SK-N-SH (cell line): ENCODE measurements at regions not wholly inside any gene's neighbourhood (a gene's known extent, or its start where the extent isn't known, plus 50 kb on each side); places are given as distances from the start of the nearest gene placed in this dataset.

Source experiments
- MXI1 ChIP-seq: IDR thresholded peaks from 2 replicates; pipeline ENCODE4 v1.6.1; 2012; ENCODE audit warnings: mild to moderate bottlenecking, low read depth, low read length, improper control_type of control experiment
- SIN3A ChIP-seq: IDR thresholded peaks from 2 replicates; pipeline ENCODE4 v1.6.1; 2012; ENCODE audit warnings: low read depth, mild to moderate bottlenecking, low read length, moderate library complexity, borderline replicate concordance
- TF ChIP-seq, protein P1 (sequence below): fragments of 200-600 bp; sonication (generic); IDR thresholded peaks from 2 replicates; pipeline ENCODE4 v1.6.1; 2017; ENCODE audit warnings: antibody characterized with exemption, mild to moderate bottlenecking, moderate library complexity
- TF ChIP-seq, protein P2 (sequence below): fragments of 150-350 bp; IDR thresholded peaks from 2 replicates; pipeline ENCODE4 v1.6.1; 2017; ENCODE audit warnings: antibody characterized with exemption, low read length, low read depth, borderline replicate concordance
- TF ChIP-seq, protein P3 (sequence below): IDR thresholded peaks from 2 replicates; pipeline ENCODE4 v1.6.1; 2012; ENCODE audit warnings: mild to moderate bottlenecking, low read depth, low read length, moderate library complexity

DNA sequence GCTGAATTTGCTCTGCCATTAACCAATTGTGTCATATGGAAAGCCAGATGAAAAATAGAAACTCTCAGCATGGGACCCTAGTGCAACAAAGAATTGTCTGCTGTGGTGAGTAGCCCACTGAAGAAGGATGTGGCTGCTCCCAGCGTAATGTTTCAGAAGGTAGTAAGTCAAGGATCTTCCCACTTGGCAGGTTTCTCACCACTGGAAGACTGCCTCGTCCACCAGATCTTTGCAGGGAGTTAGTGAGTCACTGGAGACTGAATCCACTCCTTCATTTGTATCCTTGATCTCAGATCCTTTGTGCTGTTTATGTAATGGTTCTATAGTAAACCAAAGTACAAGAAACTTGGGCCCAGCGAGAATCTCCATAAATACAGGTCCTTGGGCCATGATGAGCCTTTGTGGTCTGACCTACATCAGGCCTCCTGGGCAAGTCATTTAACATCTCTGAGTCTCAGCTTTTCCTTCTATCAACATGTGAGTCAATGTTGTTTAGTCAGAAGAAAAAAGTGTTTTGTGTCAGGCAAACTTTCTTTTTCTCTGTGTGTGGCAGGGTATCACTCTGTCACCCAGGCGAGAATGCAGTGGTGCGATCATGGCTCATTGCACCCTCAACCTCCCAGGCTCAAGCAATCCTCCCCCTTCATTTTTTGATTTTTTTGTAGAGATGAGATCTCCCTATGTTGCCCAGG lies 78.0 kb upstream of the CCDC160 start:
- TF ChIP-seq, protein P1, sequence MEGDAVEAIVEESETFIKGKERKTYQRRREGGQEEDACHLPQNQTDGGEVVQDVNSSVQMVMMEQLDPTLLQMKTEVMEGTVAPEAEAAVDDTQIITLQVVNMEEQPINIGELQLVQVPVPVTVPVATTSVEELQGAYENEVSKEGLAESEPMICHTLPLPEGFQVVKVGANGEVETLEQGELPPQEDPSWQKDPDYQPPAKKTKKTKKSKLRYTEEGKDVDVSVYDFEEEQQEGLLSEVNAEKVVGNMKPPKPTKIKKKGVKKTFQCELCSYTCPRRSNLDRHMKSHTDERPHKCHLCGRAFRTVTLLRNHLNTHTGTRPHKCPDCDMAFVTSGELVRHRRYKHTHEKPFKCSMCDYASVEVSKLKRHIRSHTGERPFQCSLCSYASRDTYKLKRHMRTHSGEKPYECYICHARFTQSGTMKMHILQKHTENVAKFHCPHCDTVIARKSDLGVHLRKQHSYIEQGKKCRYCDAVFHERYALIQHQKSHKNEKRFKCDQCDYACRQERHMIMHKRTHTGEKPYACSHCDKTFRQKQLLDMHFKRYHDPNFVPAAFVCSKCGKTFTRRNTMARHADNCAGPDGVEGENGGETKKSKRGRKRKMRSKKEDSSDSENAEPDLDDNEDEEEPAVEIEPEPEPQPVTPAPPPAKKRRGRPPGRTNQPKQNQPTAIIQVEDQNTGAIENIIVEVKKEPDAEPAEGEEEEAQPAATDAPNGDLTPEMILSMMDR = no peak
- no peak for TF ChIP-seq MXI1
- TF ChIP-seq, protein P2, sequence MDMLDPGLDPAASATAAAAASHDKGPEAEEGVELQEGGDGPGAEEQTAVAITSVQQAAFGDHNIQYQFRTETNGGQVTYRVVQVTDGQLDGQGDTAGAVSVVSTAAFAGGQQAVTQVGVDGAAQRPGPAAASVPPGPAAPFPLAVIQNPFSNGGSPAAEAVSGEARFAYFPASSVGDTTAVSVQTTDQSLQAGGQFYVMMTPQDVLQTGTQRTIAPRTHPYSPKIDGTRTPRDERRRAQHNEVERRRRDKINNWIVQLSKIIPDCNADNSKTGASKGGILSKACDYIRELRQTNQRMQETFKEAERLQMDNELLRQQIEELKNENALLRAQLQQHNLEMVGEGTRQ = no peak
- TF ChIP-seq, protein P3, sequence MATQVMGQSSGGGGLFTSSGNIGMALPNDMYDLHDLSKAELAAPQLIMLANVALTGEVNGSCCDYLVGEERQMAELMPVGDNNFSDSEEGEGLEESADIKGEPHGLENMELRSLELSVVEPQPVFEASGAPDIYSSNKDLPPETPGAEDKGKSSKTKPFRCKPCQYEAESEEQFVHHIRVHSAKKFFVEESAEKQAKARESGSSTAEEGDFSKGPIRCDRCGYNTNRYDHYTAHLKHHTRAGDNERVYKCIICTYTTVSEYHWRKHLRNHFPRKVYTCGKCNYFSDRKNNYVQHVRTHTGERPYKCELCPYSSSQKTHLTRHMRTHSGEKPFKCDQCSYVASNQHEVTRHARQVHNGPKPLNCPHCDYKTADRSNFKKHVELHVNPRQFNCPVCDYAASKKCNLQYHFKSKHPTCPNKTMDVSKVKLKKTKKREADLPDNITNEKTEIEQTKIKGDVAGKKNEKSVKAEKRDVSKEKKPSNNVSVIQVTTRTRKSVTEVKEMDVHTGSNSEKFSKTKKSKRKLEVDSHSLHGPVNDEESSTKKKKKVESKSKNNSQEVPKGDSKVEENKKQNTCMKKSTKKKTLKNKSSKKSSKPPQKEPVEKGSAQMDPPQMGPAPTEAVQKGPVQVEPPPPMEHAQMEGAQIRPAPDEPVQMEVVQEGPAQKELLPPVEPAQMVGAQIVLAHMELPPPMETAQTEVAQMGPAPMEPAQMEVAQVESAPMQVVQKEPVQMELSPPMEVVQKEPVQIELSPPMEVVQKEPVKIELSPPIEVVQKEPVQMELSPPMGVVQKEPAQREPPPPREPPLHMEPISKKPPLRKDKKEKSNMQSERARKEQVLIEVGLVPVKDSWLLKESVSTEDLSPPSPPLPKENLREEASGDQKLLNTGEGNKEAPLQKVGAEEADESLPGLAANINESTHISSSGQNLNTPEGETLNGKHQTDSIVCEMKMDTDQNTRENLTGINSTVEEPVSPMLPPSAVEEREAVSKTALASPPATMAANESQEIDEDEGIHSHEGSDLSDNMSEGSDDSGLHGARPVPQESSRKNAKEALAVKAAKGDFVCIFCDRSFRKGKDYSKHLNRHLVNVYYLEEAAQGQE = no peak
- TF ChIP-seq SIN3A = no peak
